Calu3 (cell line): ENCODE measurements at regions not wholly inside any gene's neighbourhood (a gene's known extent, or its start where the extent isn't known, plus 50 kb on each side); places are given as distances from the start of the nearest gene placed in this dataset.

Experiments used
- BruUV-seq: library from RNA; stranded (reverse); fragments of 400-500 nt; replicated peaks from 2 replicates; lab custom pipeline; 2021; lab: Mats Ljungman, UMichigan
- CTCF ChIA-PET: fragments of 300-600 bp; sonication (Branson Sonifier 250); formaldehyde crosslinking; loops from one replicate; lab custom pipeline; 2022; ENCODE audit warnings: antibody characterized with exemption; lab: Charles Lee
- DNase-seq: peaks from one replicate; pipeline ENCODE4 v3.0.0; 2022
- H3K27ac Mint-ChIP-seq: one replicate; pipeline ENCODE4 v1.8.0; 2022; ENCODE audit warnings: mixed read lengths; ENCODE audit not compliant: unreplicated experiment
- H3K27me3 Mint-ChIP-seq: one replicate; pipeline ENCODE4 v1.8.0; 2022; ENCODE audit warnings: mixed read lengths; ENCODE audit not compliant: unreplicated experiment
- H3K36me3 Mint-ChIP-seq: one replicate; pipeline ENCODE4 v1.8.0; 2022; ENCODE audit warnings: mild to moderate bottlenecking, moderate library complexity, mixed read lengths; ENCODE audit not compliant: insufficient read depth, unreplicated experiment
- H3K4me1 Mint-ChIP-seq: one replicate; pipeline ENCODE4 v1.8.0; 2022; ENCODE audit warnings: mild to moderate bottlenecking, low read depth, mixed read lengths; ENCODE audit not compliant: unreplicated experiment
- H3K4me3 Mint-ChIP-seq: one replicate; pipeline ENCODE4 v1.8.0; 2022; ENCODE audit warnings: mild to moderate bottlenecking, low read depth, moderate library complexity, mixed read lengths; ENCODE audit not compliant: unreplicated experiment
- H3K9me3 Mint-ChIP-seq: one replicate; pipeline ENCODE4 v1.8.0; 2022; ENCODE audit warnings: low read depth, mixed read lengths; ENCODE audit not compliant: unreplicated experiment
- intact Hi-C: fragments of 100-400 bp; cut with micrococcal nuclease; formaldehyde crosslinking; loops from one replicate; pipeline ENCODE4 v1.10.0; 2022; ENCODE audit not compliant: unreplicated experiment
- TF ChIP-seq, protein P1 (sequence below): fragments of 200-600 bp; IDR thresholded peaks from one replicate; pipeline ENCODE4 v1.8.0; 2022; ENCODE audit warnings: antibody characterized with exemption; ENCODE audit not compliant: unreplicated experiment

DNA sequence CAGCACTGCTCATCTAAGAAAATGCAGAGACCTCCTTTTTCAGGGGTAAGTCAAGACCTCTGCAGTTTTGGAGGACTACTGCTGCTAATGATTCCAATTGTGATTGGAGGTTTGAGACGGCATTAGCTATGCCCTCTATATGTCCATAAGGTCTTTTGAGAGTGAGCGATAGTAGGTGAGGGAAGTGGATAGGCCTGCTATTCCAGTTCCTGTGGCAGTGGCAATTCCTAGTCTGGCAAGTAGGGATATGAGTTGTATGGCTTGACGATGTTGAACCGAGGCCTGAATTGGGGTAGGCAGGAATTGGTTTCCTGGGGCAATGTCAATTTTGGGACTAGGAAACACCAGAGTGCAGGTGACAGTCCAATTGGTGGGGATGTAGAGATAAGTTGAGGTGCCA is 913.1 kb upstream of the SLITRK5 start:
- H3K27ac Mint-ChIP-seq = no peak overlapping the region
- TF ChIP-seq, protein P1, sequence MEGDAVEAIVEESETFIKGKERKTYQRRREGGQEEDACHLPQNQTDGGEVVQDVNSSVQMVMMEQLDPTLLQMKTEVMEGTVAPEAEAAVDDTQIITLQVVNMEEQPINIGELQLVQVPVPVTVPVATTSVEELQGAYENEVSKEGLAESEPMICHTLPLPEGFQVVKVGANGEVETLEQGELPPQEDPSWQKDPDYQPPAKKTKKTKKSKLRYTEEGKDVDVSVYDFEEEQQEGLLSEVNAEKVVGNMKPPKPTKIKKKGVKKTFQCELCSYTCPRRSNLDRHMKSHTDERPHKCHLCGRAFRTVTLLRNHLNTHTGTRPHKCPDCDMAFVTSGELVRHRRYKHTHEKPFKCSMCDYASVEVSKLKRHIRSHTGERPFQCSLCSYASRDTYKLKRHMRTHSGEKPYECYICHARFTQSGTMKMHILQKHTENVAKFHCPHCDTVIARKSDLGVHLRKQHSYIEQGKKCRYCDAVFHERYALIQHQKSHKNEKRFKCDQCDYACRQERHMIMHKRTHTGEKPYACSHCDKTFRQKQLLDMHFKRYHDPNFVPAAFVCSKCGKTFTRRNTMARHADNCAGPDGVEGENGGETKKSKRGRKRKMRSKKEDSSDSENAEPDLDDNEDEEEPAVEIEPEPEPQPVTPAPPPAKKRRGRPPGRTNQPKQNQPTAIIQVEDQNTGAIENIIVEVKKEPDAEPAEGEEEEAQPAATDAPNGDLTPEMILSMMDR = no peak
- H3K4me1 Mint-ChIP-seq = no peaks in the 10 kb centered on the region
- no TSS peak for BruUV-seq
- H3K9me3 Mint-ChIP-seq = peaks cover 25% of the 10 kb centered on the region
- intact Hi-C loops = no loop called here
- no peaks in the 10 kb centered on the region for H3K36me3 Mint-ChIP-seq
- no peak for DNase-seq
- H3K27me3 Mint-ChIP-seq = no peaks in the 10 kb centered on the region
- H3K4me3 Mint-ChIP-seq = no peak overlapping the region
- CTCF ChIA-PET = no interaction called here

DNA sequence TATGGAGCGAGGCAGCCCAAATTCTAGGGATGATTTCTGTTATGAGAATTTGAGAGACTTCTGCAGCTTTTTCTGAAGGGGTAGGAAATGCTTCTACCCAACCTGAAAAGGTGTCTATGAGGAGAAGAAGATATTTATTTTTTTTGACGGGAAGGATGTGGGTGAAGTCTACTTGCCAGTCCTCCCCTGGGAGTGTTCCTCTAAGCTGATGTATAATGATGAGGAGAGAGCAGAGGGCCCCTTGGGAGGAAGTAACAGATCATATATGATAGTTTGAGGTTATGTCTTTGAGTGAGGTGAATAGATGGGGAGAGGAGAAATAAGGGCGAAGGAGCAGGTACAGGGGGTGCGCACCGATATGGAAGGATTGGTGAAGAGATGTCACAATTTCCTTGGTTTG is 910.6 kb upstream of the SLITRK5 start:
- intact Hi-C loops = no loop called here
- H3K4me3 Mint-ChIP-seq = no peak overlapping the region
- H3K36me3 Mint-ChIP-seq = peaks cover 5% of the 10 kb centered on the region
- CTCF ChIA-PET = no interaction called here
- H3K9me3 Mint-ChIP-seq = peaks cover 29% of the 10 kb centered on the region
- H3K27me3 Mint-ChIP-seq = no peaks in the 10 kb centered on the region
- H3K27ac Mint-ChIP-seq = no peak overlapping the region
- TF ChIP-seq, protein P1 = no peak
- no TSS peak for BruUV-seq
- no peak for DNase-seq
- no peaks in the 10 kb centered on the region for H3K4me1 Mint-ChIP-seq

DNA sequence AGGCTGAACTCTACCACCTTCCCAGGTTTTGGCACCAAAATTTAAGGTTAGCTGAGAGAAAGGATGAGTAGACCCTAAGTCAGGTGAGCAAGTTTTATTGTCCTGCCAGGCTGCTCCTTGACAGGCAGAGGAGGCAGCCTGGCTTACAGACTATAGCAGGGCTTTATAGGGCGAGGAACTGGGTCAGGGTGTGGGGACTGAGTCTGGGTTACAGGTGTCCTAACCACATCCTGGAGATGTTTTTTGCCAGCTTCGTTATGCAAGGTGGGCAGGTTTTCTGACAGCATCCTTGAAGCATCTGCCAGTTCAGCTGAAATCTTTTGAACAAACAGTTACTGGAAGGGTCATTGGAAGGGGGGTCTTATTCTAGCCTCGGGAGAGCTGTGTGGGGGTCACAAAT is 905.7 kb upstream of the SLITRK5 start:
- no peaks in the 10 kb centered on the region for H3K4me1 Mint-ChIP-seq
- no peak overlapping the region for H3K4me3 Mint-ChIP-seq
- no peak overlapping the region for H3K27ac Mint-ChIP-seq
- H3K27me3 Mint-ChIP-seq = no peaks in the 10 kb centered on the region
- DNase-seq = no peak
- CTCF ChIA-PET = no interaction called here
- intact Hi-C loops = no loop called here
- TF ChIP-seq, protein P1 = no peak
- BruUV-seq = no TSS peak
- peaks cover 5% of the 10 kb centered on the region for H3K36me3 Mint-ChIP-seq
- H3K9me3 Mint-ChIP-seq = peaks cover 18% of the 10 kb centered on the region

DNA sequence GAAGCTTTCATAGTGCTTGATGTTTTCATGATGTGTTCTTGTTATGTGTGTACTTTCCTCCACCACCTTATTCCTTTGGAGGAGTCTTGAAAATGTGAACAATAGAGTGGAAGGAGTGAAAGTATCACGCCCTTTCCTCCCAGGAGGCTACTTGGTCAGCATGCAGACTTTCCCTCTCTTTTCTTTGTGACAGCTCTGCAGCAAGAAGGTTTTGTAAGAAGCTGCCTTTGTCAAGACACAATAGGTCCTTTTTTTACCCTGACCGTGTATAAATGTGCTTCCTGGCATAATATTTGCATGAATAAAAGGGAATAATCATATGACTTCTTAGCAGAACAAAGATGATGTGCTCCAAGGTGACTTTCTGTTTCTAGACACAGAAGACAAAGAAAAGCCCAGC is 882.6 kb upstream of the SLITRK5 start:
- Mint-ChIP-seq H3K9me3 (peaks cover 12% of the 10 kb centered on the region), H3K36me3 (no peaks in the 10 kb centered on the region), H3K4me3 (no peak overlapping the region), H3K4me1 (no peaks in the 10 kb centered on the region), H3K27me3 (no peaks in the 10 kb centered on the region), H3K27ac (no peak overlapping the region)
- intact Hi-C loops = no loop called here
- TF ChIP-seq, protein P1 = no peak
- CTCF ChIA-PET = no interaction called here
- no peak for DNase-seq
- BruUV-seq = no TSS peak
